ENCODE measurements at regions not wholly inside any gene's neighbourhood (a gene's known extent, or its start where the extent isn't known, plus 50 kb on each side); places are given as distances from the start of the nearest gene placed in this dataset.

DNA sequence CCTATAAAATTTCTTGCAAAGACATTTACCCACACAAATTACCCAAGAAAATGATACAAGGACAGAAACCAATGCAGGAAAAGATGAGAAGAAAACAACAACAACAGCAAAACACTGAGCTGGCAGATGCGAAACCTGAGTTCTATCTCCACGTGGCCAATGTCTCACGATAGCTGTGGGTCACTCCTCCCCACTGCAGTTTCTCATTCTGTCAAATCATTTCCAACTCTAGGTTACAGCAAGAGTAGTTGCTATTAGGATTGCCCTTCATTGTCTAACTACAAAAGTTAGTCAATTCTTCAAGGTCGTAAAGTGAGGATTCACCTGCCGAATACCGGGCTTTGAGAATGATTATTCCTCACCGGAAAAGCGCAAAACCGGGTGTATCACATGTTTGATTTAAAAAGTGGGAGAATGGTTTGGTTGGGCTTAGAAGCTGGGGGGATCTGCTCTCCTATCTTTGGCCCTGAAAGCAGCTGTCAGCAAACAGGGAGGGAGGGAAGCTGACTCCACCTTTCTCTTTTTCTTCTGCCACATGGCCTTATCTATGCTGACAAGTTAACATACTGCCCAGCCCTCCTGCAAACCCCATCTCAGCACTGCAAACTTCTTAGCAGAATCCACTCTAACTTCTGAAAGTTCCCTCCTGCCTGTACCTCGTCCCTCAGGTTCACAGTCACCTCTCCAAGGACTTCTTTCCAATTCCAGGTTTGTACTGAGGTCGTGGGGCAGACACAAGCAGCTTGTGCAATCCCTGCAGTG lies 473.0 kb downstream of the SOX11 start:
- DNase-seq (ENCODE audit: low spot score) (no peak), ATAC-seq (no peak), FAIRE-seq (no peak)
- H3K36me3 ChIP-seq (replicated peaks in 1 of 2; ENCODE audit: control insufficient read depth in 1 of 2, insufficient read depth in 2 of 2, low read length in 2 of 2), result no peaks in the 10 kb centered on the region
- no TSS peak for BruUV-seq (replicated peaks)
- 18% methylated on average over 11 of the region's 11 CpGs for WGBS (ENCODE audit: low lambda C conversion rate)
- H4K20me1 ChIP-seq (ENCODE audit: insufficient read depth, low read length), result no peaks in the 10 kb centered on the region
- H3K27ac ChIP-seq (ENCODE audit: extremely low read length, insufficient read depth, low read length), result no peak overlapping the region
- intact Hi-C loops (cut with micrococcal nuclease; ENCODE audit: unreplicated experiment) (no loop called here), in situ Hi-C loops (cut with HindIII; ENCODE audit: extremely low pct_ligation_motif_present, low pct_unique_long_range_greater_than_20kb) (no loop called here)
- no peak overlapping the region for H2AFZ ChIP-seq (ENCODE audit: low read length)
- ChIA-PET CTCF (ENCODE audit: low intra/inter-chr PET ratio, low total read pairs) (no interaction called here), POLR2A (no interaction called here)
- H3K27me3 ChIP-seq (ENCODE audit: control insufficient read depth in 1 of 2, insufficient read depth in 2 of 2, low read length in 2 of 2), result no peaks in the 10 kb centered on the region
- TF ChIP-seq NR2F1 (CRISPR knock-in tag; IDR thresholded peaks at IDR 0.05) (no peak), MAFK (conservative IDR thresholded peaks at IDR 0.05 in 1 of 2, IDR thresholded peaks at IDR 0.05 in 1 of 2; ENCODE audit: low read length in 2 of 2) (no peak), CENPX (CRISPR knock-in tag; IDR thresholded peaks at IDR 0.05) (no peak), MED13 (CRISPR knock-in tag; IDR thresholded peaks at IDR 0.05) (no peak), NCOA1 (CRISPR knock-in tag; IDR thresholded peaks at IDR 0.05) (no peak)
- peaks cover 57% of the 10 kb centered on the region for H3K9me3 ChIP-seq (ENCODE audit: low read length)
- H3K4me1 ChIP-seq (ENCODE audit: insufficient read depth, low read length), result no peaks in the 10 kb centered on the region
- H3K9ac ChIP-seq (ENCODE audit: insufficient read depth, low read depth, low read length), result no peak overlapping the region
- H3K4me2 ChIP-seq (ENCODE audit: low read depth, low read length), result no peak overlapping the region
- H3K79me2 ChIP-seq (ENCODE audit: insufficient read depth, low read length), result no peaks in the 10 kb centered on the region
- H3K4me3 ChIP-seq (replicated peaks in 1 of 3; ENCODE audit: insufficient read depth in 1 of 3, low read depth in 2 of 3, low read length in 3 of 3), result no peak overlapping the region

DNA sequence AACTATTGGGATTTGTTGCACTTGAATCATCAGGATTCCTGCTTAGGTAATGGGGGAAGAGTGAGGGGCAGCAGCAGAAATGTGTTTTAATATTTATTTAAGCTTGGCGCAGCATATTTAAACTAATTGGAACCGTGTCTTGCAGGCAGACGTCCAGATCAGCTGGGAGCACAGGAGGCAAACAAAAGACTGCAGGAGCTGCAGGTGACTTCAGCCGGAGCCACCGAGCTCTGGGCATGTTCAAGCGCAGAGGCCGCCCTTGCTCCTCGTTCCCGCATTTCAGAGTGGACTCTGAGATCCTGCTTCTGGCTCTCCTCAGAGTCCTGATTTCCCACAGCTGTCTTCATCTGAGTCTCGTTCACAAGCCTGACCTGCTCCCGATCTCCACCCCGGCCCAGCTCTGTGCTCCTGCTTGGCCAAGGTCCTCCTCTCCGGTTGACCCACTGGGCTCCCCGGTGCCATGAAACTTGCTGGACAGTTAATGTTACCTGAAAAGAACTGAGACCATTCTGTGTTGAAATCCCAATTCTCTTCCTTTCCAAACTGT lies 475.5 kb downstream of the SOX11 start:
- Histone ChIP-seq H4K20me1 (ENCODE audit: insufficient read depth, low read length) (no peaks in the 10 kb centered on the region), H3K79me2 (ENCODE audit: insufficient read depth, low read length) (no peaks in the 10 kb centered on the region), H3K9ac (ENCODE audit: insufficient read depth, low read depth, low read length) (no peak overlapping the region), H3K4me1 (ENCODE audit: insufficient read depth, low read length) (no peaks in the 10 kb centered on the region), H2AFZ (ENCODE audit: low read length) (no peak overlapping the region), H3K9me3 (ENCODE audit: low read length) (peaks cover 62% of the 10 kb centered on the region), H3K4me3 (replicated peaks in 1 of 3; ENCODE audit: insufficient read depth in 1 of 3, low read depth in 2 of 3, low read length in 3 of 3) (no peak overlapping the region), H3K4me2 (ENCODE audit: low read depth, low read length) (no peak overlapping the region), H3K27me3 (ENCODE audit: control insufficient read depth in 1 of 2, insufficient read depth in 2 of 2, low read length in 2 of 2) (no peaks in the 10 kb centered on the region), H3K36me3 (replicated peaks in 1 of 2; ENCODE audit: control insufficient read depth in 1 of 2, insufficient read depth in 2 of 2, low read length in 2 of 2) (no peaks in the 10 kb centered on the region), H3K27ac (ENCODE audit: extremely low read length, insufficient read depth, low read length) (no peak overlapping the region)
- intact Hi-C loops (cut with micrococcal nuclease; ENCODE audit: unreplicated experiment) (no loop called here), in situ Hi-C loops (cut with HindIII; ENCODE audit: extremely low pct_ligation_motif_present, low pct_unique_long_range_greater_than_20kb) (no loop called here)
- no TSS peak for BruUV-seq (replicated peaks)
- ChIA-PET CTCF (ENCODE audit: low intra/inter-chr PET ratio, low total read pairs) (no interaction called here), POLR2A (no interaction called here)
- DNase-seq (ENCODE audit: low spot score) (no peak), FAIRE-seq (no peak), ATAC-seq (no peak)
- WGBS (ENCODE audit: low lambda C conversion rate), result 13% methylated on average over 13 of the region's 14 CpGs
- TF ChIP-seq SMAD1 (CRISPR knock-in tag; IDR thresholded peaks at IDR 0.05; ENCODE audit: borderline replicate concordance, low read depth) (no peak), TSC22D2 (CRISPR knock-in tag; IDR thresholded peaks at IDR 0.05; ENCODE audit: borderline replicate concordance) (no peak), PAXIP1 (CRISPR knock-in tag; conservative IDR thresholded peaks at IDR 0.05) (no peak), TRIM24 (CRISPR knock-in tag; IDR thresholded peaks at IDR 0.05) (no peak), MAF1 (CRISPR knock-in tag; IDR thresholded peaks at IDR 0.05; ENCODE audit: borderline replicate concordance) (no peak), TFAP4 (IDR thresholded peaks at IDR 0.05; ENCODE audit: borderline replicate concordance, low read depth) (no peak), HNF4A (CRISPR knock-in tag; IDR thresholded peaks at IDR 0.05) (no peak), ZNF784 (CRISPR knock-in tag; IDR thresholded peaks at IDR 0.05; ENCODE audit: borderline replicate concordance) (no peak)

All from HepG2 (cell line).